MCF 10A (cell line): ENCODE measurements at regions not wholly inside any gene's neighbourhood (a gene's known extent, or its start where the extent isn't known, plus 50 kb on each side); places are given as distances from the start of the nearest gene placed in this dataset.

ENCODE experiments used
- BruUV-seq: library from RNA; stranded (reverse); fragments of 400-500 nt; replicated peaks from 2 replicates; lab custom pipeline; 2021; lab: Mats Ljungman, UMichigan
- CTCF ChIA-PET: fragments of 300-600 bp; sonication (Branson Sonifier 250); formaldehyde crosslinking; extraction: SDS; loops from one replicate; lab custom pipeline; 2021; ENCODE audit warnings: antibody characterized with exemption, inconsistent platforms; lab: Yijun Ruan, JAX
- POLR2A ChIA-PET: fragments of 300-600, 350-650 bp; sonication (Branson Sonifier 250); formaldehyde crosslinking; extraction: SDS; loops from one replicate; lab custom pipeline; 2020; ENCODE audit warnings: antibody characterized with exemption, inconsistent platforms; lab: Yijun Ruan, JAX
- DNase-seq: peaks from one replicate; pipeline ENCODE4 v3.0.0-alpha.2; 2018; ENCODE audit not compliant: unreplicated experiment
- H3K27ac Mint-ChIP-seq: one replicate; pipeline ENCODE4 v1.8.0; 2022; ENCODE audit warnings: mild to moderate bottlenecking, low read depth, mixed read lengths; ENCODE audit not compliant: unreplicated experiment
- H3K27me3 Mint-ChIP-seq: one replicate; pipeline ENCODE4 v1.8.0; 2022; ENCODE audit warnings: mixed read lengths; ENCODE audit not compliant: insufficient read depth, unreplicated experiment
- H3K36me3 Mint-ChIP-seq: one replicate; pipeline ENCODE4 v1.8.0; 2022; ENCODE audit warnings: mild to moderate bottlenecking, moderate library complexity, mixed read lengths; ENCODE audit not compliant: insufficient read depth, unreplicated experiment
- H3K4me1 Mint-ChIP-seq: one replicate; pipeline ENCODE4 v1.8.0; 2022; ENCODE audit warnings: mixed read lengths; ENCODE audit not compliant: insufficient read depth, unreplicated experiment
- H3K4me3 Mint-ChIP-seq: one replicate; pipeline ENCODE4 v1.8.0; 2022; ENCODE audit warnings: mild to moderate bottlenecking, moderate library complexity, mixed read lengths; ENCODE audit not compliant: unreplicated experiment
- H3K9me3 Mint-ChIP-seq: one replicate; pipeline ENCODE4 v1.8.0; 2022; ENCODE audit warnings: mixed read lengths; ENCODE audit not compliant: unreplicated experiment
- intact Hi-C: fragments of 100-400 bp; cut with micrococcal nuclease; formaldehyde crosslinking; loops from 2 replicates; pipeline ENCODE4 v1.14.1; 2022
- TF ChIP-seq, protein P1 (sequence below): fragments of 200-600 bp; IDR thresholded peaks from one replicate; pipeline ENCODE4 v1.8.0; 2022; ENCODE audit warnings: antibody characterized with exemption, mild to moderate bottlenecking; ENCODE audit not compliant: unreplicated experiment

DNA sequence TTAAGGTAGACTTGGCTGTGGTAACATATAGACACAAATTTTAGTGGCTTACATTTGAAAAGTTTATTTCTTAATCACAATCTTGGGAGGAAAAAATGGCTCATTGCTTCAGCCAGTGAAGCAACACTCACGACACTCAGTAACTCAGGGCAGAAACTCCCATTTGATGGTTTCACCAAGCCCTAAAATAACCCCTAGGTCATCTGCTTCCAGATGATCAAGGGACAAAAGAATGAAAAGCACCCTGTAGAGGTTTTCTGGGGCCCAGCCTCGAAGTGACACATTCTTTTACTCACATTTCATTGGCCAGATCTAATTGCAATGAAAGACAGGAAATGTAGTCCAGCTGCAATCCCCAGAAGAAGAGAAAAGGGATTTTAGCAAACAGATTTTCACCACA is 275.9 kb downstream of the TMX3 start:
- Mint-ChIP-seq H3K4me1 (peaks cover 9% of the 10 kb centered on the region), H3K27ac (no peak overlapping the region), H3K27me3 (no peaks in the 10 kb centered on the region), H3K36me3 (no peaks in the 10 kb centered on the region), H3K4me3 (no peak overlapping the region), H3K9me3 (peaks cover 17% of the 10 kb centered on the region)
- intact Hi-C loops: no loop called here
- TF ChIP-seq, protein P1, sequence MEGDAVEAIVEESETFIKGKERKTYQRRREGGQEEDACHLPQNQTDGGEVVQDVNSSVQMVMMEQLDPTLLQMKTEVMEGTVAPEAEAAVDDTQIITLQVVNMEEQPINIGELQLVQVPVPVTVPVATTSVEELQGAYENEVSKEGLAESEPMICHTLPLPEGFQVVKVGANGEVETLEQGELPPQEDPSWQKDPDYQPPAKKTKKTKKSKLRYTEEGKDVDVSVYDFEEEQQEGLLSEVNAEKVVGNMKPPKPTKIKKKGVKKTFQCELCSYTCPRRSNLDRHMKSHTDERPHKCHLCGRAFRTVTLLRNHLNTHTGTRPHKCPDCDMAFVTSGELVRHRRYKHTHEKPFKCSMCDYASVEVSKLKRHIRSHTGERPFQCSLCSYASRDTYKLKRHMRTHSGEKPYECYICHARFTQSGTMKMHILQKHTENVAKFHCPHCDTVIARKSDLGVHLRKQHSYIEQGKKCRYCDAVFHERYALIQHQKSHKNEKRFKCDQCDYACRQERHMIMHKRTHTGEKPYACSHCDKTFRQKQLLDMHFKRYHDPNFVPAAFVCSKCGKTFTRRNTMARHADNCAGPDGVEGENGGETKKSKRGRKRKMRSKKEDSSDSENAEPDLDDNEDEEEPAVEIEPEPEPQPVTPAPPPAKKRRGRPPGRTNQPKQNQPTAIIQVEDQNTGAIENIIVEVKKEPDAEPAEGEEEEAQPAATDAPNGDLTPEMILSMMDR: no peak
- ChIA-PET POLR2A (interaction anchor here (1.5 kb wide), 1 partner anchor 9 kb away, joined by 5 read pairs; no protein-coding TSS in a partner anchor), CTCF (no interaction called here)
- BruUV-seq: no TSS peak
- peak; percentile 11 for DNase-seq

DNA sequence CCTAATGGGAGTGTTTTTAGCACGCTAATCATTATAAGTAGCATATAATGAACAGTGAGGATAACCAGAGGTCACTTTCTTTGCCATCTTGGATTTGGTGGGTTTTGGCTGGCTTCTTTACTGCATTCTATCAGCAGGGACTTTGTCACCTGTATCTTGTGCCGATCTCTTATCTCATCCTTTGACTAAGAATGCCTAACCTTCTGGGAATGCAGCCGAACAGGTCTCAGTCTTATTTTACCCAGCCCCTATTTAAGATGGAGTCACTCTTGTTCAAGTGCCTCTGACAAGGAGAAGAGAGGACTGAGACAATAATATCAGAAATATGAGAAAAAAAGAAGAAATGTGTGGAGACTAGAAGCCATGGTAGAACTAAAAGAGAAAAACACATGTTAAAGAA is 276.4 kb downstream of the TMX3 start:
- Mint-ChIP-seq H3K9me3 (peaks cover 17% of the 10 kb centered on the region), H3K4me3 (no peak overlapping the region), H3K27ac (no peak overlapping the region), H3K27me3 (no peaks in the 10 kb centered on the region), H3K36me3 (no peaks in the 10 kb centered on the region), H3K4me1 (peaks cover 11% of the 10 kb centered on the region)
- TF ChIP-seq, protein P1: no peak
- no peak for DNase-seq
- CTCF ChIA-PET: no interaction called here
- intact Hi-C loops: no loop called here
- POLR2A ChIA-PET: no interaction called here
- BruUV-seq: no TSS peak

DNA sequence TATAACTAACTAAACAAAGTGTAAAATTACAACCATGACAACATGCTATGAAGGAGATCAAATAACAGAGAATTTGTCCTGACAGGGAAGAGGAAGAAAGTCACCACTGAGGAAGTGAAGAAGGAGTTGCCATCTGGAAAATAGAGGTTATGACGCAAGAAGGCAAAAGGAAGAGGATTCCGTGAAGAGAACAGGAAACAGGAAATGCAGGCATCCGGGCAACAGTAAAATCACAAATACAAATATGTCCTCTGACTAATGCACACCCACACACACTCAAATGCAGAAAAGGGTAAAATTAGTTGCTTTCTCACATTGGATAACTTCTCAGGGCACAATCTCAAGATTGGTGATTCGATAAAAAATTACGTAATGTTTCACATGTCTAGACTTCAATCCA is 278.4 kb downstream of the TMX3 start:
- intact Hi-C loops: no loop called here
- no TSS peak for BruUV-seq
- Mint-ChIP-seq H3K36me3 (no peaks in the 10 kb centered on the region), H3K4me1 (peaks cover 22% of the 10 kb centered on the region), H3K27ac (peak overlapping the region; percentile 70), H3K9me3 (peaks cover 17% of the 10 kb centered on the region), H3K27me3 (no peaks in the 10 kb centered on the region), H3K4me3 (no peak overlapping the region)
- POLR2A ChIA-PET: no interaction called here
- peak; percentile 46 for DNase-seq
- TF ChIP-seq, protein P1: no peak
- CTCF ChIA-PET: no interaction called here

DNA sequence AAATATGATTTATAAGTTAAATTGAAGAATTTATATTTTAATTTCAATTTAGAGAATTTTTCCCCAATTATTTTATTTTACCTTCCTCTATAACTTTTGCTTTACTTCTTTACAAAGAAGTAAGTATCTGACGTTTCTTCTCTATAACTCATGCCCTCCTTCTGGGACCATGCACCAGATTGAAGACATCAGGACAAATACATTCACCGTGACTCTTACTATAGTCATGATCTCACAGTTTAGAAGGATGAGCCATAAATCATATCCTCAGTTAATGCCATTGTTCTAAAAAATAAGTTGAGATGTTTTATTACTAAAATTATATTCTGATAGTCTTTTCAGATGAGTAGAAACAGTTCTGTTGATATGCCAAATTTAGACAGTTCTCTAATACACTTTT is 279.3 kb downstream of the TMX3 start:
- Mint-ChIP-seq H3K27ac (no peak overlapping the region), H3K9me3 (peaks cover 17% of the 10 kb centered on the region), H3K27me3 (no peaks in the 10 kb centered on the region), H3K4me1 (peaks cover 31% of the 10 kb centered on the region), H3K4me3 (no peak overlapping the region), H3K36me3 (no peaks in the 10 kb centered on the region)
- intact Hi-C loops: no loop called here
- TF ChIP-seq, protein P1: no peak
- ChIA-PET CTCF (no interaction called here), POLR2A (no interaction called here)
- DNase-seq: no peak
- no TSS peak for BruUV-seq
